Body of pancreas (tissue), 4 donors: ENCODE measurements at regions not wholly inside any gene's neighbourhood (a gene's known extent, or its start where the extent isn't known, plus 50 kb on each side); places are given as distances from the start of the nearest gene placed in this dataset.

ENCODE experiments used
- POLR2A ChIP-seq, 3 donors: fragments of 450-650 bp; IDR thresholded peaks; one replicate each; pipeline ENCODE4 v1.6.1; 2016; ENCODE audit warnings: antibody characterized with exemption in 3 of 3, mild to moderate bottlenecking in 2 of 3
- TF ChIP-seq, protein P1 (sequence below), 7 experiments: fragments of 450-650 bp in 4 of 7; fragments of 200-600 bp in 3 of 7; sonication (generic) in 3 of 7; IDR thresholded peaks; one replicate each; pipeline ENCODE4 v1.5.1; 2016 to 2019; ENCODE audit warnings: antibody characterized with exemption in 7 of 7

DNA sequence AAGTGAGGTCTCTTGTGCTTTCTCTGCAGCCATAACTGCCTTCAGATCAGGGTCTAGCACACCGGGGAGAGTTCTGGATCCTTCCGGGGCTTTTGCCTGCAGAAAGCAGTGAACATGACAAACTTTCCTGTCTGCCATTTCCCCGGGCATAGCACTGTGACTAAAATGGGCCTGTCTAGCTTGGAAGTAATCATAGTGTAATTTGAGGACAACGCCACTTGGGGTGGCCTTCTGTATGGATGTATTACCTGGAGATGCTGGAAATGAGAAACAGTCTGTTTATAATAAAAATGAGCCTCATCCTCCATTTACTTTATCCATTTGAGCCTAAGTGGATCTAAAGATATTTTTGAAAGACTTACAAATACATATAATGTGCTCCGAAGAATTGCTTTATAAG is 453.7 kb downstream of the VRK1 start:
- TF ChIP-seq, protein P1, sequence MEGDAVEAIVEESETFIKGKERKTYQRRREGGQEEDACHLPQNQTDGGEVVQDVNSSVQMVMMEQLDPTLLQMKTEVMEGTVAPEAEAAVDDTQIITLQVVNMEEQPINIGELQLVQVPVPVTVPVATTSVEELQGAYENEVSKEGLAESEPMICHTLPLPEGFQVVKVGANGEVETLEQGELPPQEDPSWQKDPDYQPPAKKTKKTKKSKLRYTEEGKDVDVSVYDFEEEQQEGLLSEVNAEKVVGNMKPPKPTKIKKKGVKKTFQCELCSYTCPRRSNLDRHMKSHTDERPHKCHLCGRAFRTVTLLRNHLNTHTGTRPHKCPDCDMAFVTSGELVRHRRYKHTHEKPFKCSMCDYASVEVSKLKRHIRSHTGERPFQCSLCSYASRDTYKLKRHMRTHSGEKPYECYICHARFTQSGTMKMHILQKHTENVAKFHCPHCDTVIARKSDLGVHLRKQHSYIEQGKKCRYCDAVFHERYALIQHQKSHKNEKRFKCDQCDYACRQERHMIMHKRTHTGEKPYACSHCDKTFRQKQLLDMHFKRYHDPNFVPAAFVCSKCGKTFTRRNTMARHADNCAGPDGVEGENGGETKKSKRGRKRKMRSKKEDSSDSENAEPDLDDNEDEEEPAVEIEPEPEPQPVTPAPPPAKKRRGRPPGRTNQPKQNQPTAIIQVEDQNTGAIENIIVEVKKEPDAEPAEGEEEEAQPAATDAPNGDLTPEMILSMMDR (IDR thresholded peaks at IDR 0.05), result no peak
- no peak for TF ChIP-seq POLR2A (IDR thresholded peaks at IDR 0.05)
